ENCODE measurements at regions not wholly inside any gene's neighbourhood (a gene's known extent, or its start where the extent isn't known, plus 50 kb on each side); places are given as distances from the start of the nearest gene placed in this dataset.

GRCh38 chr20:60210779-60211617 lies 252.8 kb downstream of the CDH26 start:
- peak; percentile 73 for TF ChIP-seq CTCF (IDR thresholded peaks at IDR 0.05)
- TF ChIP-seq MAZ (IDR thresholded peaks at IDR 0.05; ENCODE audit: borderline replicate concordance, low read depth, low read length), result no peak
- TF ChIP-seq CBX2 (IDR thresholded peaks at IDR 0.05; ENCODE audit: borderline replicate concordance, low read depth), result no peak
- TF ChIP-seq BCL3 (IDR thresholded peaks at IDR 0.05), result no peak
- no peak for TF ChIP-seq USF2 (IDR thresholded peaks at IDR 0.05)
- no peak for TF ChIP-seq HDAC2 (IDR thresholded peaks at IDR 0.05)
- TF ChIP-seq POLR2A (IDR thresholded peaks at IDR 0.05; ENCODE audit: low read length), result no peak
- no peak for TF ChIP-seq NPAS2 (CRISPR knock-in tag; IDR thresholded peaks at IDR 0.05; ENCODE audit: borderline replicate concordance)
- TF ChIP-seq ZC3H11A (IDR thresholded peaks at IDR 0.05), result no peak
